NCI-H1436 (cell line): ENCODE measurements at regions not wholly inside any gene's neighbourhood (a gene's known extent, or its start where the extent isn't known, plus 50 kb on each side); places are given as distances from the start of the nearest gene placed in this dataset.

Source experiments
- DNase-seq: peaks from one replicate; lab custom pipeline; 2025; lab: John Stamatoyannopoulos, UW

DNA sequence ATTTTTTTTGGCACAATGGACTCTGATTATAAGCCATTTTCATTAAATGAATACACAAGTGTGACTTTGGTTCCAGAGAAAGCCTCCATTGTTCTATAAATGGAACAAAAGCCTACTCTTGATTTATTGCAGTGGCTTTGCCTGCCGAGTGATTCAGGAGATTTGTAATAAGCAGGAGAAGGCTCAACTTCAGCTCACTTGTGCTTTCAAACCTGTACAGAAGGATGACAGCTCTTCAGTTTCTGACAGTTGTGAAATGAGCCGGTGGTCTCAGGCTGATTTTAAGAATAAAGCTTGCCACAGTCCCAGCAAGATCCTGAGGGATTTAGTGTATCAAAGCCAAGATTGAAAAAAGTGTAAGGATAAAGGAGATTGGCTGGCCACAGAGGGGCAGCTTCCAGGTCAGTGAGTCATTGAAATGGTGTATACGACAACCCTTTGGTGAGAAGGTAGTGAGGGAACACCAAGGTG, 438.8 kb upstream of the TGFBR2 start:
- DNase-seq = no peak

DNA sequence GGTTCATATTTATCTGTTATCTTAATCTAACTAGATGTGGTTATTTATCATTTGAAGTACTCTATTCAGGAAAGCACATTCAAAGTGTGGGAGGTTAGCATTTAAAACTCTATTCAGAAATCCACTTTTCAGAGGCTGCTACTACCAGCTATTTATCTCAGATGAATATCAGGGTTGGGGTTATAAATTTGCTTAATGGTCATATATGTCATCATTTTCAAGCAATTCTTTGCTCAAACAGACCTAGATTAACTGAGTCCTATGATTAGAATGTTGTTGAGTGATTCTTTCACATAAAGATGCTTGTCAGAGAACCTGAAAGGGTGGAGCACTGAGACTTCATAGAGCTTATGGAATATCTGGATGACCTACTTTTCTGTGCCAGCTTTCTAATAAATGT, 436.9 kb upstream of the TGFBR2 start:
- DNase-seq = no peak

DNA sequence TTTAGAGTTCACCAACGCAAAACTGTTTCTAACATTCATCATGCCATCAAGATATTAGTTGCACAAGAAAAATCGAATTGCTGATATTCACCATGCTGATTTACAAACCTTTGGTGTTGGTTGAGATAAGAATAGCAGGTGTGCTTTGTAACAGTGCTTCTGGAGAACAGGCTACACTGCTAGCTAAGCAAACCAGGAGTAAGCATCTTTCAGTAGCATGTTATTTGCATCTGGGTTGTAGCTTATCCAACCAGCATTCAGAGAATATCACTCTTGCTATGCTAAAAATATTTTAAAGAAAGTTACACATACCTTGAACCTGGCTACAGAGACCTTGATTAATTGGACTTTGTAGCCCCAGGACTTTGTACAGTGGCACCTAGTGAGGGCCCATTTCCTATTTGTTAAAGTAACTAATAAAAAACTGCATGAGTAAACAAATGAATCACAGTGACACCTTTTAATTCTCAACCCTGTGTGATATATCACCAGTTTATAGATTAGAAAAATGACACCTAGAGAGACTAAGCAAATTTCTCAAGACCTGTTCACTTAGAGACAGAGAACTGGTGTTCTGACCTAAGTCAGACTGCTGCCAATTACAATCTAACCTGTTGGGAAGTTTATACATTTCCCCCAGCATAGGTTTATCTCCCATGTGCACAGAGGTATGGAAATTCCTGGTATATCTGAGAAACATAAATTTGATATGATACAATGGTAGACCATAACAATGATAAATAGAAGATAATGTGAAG, 435.5 kb upstream of the TGFBR2 start:
- DNase-seq = no peak

DNA sequence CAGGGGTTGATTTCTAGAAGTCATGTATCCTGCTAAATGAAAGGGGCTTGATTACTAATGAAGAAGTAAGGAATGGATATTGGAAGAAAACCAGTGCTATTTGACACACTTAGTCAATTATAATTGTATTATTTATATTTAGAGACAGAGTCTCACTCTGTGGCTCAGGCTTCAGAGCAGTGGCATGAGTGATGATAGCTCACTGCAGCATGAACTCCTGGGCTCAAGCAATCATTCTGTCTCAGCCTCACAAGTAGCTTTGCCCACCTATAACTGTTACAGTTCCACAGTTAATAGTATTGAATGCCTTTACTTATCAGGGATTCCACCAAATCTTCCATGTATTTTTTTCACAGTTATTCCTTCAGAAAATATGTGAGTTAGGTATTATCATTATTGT, 432.0 kb upstream of the TGFBR2 start:
- DNase-seq = no peak

GRCh38 chr3:30180310-30181177, 425.9 kb upstream of the TGFBR2 start:
- no peak for DNase-seq

DNA sequence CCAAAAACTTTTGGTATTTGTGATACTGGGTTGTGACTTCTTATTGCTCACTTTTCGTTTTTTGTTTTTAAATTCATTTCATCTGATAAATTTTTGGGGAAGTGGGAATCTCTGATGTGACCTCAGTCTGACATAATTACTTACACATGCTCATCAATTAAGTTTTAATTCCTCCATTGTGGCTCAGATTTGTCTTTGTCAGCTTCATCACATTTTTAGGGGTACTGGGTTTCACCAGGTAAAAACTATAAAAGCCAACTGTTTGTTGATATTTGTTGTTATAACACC, 425.3 kb upstream of the TGFBR2 start:
- DNase-seq = no peak

DNA sequence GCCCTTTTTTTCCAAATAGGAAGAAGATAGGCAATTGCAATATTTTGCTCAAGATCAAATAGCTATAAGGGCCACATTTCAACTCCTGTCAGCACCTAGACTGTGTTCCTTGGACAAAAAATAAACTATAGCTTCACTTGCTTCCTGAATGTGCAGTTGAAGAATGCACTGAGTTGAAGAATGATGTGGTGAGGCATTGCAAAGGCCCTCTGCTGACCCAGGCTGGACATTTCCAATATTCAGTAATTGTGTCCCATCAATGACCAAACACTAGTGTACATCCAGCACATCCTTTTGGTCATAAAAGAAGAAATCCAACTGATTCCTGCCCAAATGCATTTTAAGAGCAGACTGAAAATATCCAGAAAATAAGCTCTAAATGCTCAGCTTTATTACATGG, 424.8 kb upstream of the TGFBR2 start:
- no peak for DNase-seq

- no peak for DNase-seq
Observed at GRCh38 chr3:30183421-30183820, 423.0 kb upstream of the TGFBR2 start.

DNA sequence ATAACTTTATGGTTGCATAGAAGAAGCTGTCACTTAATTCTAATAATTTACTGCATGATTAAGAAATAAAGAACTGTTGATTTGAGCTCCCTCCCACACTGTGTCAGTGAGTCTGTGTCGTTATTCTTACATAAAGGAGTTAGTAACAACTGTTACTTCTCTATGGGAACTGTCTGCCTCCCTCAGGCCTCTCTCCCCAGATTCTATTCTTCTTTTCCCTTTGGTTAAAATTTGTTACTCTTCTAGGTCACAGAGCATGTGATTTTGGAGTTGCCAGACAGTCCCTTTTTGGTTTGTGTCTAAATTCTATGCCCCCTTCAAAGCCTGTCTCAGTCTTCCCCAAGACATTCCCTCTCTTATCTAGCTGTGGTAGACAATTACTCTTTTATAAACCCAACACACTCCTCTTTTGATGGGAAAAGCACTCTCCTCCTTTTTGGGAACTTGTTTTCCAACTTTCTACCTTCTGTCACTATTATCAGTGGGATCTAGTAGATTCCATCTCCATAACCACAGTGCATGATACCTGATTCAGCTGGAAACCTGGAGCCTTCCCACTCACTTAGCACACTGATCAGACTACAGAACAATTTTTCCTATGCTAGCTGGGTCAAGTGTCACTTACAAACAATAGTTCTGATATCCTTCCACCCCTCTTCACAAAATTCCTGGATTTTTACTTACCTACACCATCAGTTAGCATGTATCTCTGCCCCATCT, 422.1 kb upstream of the TGFBR2 start:
- no peak for DNase-seq

DNA sequence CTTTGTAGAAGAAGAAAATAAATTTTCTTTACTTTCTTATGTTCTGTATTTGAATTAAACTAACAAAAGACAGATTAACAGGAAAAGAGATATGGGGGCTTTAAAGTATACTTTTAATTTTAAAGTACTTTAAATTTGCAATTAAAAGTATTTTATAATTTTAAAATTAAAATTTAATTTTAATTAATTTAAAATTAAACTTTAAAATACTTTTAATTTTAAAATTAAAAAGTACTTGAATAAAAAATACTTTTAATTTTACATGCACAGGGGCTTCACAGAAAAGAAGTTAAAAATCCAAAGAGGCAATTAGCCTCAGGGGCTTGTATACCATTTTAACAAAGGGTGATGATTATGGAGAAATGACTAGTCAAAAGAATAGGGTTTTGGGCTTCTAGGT, 420.5 kb upstream of the TGFBR2 start:
- DNase-seq = no peak

- no peak for DNase-seq
Observed at GRCh38 chr3:30186741-30187219, 419.6 kb upstream of the TGFBR2 start.

GRCh38 chr3:30187366-30187765, 419.0 kb upstream of the TGFBR2 start:
- no peak for DNase-seq

DNA sequence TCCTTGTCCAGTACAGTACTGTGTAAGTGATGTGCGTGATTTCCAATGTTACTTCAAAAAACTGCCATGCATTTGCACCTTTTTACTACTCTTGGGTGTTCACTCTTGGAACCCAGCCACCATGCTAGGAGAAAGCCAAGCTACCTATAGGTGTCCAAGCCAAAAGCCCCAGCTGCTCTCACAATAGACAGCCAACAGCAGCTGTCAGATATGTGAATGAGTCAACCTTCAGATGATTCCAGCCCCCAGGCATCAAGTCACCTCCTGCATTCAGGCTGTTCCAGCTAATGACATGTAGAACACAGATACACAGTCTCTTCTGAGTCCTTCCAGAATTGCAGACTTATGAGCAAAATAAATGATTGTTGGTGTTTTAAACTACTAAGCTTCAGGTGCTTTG, 417.7 kb upstream of the TGFBR2 start:
- DNase-seq = peak; percentile 9

DNA sequence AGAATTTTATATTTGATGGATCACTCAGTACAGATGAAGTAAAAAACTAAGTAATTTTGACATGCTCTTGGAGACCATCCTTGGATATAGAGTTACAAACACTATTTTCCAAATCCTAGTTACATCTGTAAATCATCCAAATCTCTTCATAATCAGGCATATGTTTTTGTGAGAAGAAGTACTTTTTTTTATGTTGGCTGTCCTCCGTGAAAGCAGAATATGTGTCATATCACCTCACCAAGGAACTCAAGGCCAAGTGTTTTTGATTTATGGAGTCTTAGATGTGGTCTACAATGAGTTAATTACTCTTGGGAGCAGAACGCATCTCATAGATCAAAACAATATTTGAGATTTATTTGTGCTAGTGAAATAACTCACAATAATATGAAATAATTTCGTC, 416.5 kb upstream of the TGFBR2 start:
- no peak for DNase-seq

GRCh38 chr3:30193625-30194044, 412.8 kb upstream of the TGFBR2 start:
- DNase-seq = no peak

DNA sequence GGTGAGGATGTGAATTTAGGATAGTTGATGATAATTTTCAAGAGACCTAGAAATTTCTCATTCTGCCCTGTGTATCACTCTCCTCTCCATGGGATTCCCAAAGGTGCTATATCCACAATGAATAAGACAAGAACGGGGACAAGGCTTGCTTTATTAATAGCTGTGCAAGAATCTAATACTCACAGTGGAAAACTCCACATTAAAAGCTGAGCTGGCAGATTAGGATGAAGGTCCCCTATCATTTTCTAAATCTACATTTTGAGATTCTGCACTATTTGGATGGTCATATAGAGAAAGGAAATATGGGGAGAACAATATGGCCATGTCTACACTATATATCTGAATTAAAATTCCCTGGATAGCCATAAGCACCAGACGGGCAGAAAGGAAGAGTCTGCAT, 411.0 kb upstream of the TGFBR2 start:
- no peak for DNase-seq

- DNase-seq = no peak
Observed at GRCh38 chr3:30198162-30198561, 408.2 kb upstream of the TGFBR2 start.

GRCh38 chr3:30199096-30199759, 407.2 kb upstream of the TGFBR2 start:
- peak; percentile 15 for DNase-seq

DNA sequence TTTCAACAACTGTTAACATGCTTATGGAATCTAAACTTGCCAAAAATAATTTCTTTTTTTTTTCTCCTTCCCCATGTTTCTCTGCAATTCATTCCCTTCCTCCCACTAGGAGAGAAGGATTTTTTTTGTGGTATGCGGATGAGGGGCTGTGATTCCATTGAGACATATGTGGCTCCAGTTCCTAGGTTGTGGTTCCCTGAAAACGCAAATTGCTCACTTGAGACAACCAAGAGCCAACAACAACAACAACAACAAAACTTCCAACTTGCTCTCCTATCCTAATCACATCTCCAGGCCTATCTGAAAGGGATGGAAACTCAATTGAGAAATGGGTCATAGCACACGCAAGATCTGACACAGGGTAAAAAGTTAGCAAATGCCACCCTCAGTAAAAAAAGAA, 406.5 kb upstream of the TGFBR2 start:
- DNase-seq = no peak

GRCh38 chr3:30201715-30202114, 404.7 kb upstream of the TGFBR2 start:
- DNase-seq = no peak

- no peak for DNase-seq
Observed at GRCh38 chr3:30203301-30203700, 403.1 kb upstream of the TGFBR2 start.

GRCh38 chr3:30204126-30204525, 402.3 kb upstream of the TGFBR2 start:
- no peak for DNase-seq
